ENCODE measurements at regions not wholly inside any gene's neighbourhood (a gene's known extent, or its start where the extent isn't known, plus 50 kb on each side); places are given as distances from the start of the nearest gene placed in this dataset.
A peak's percentile ranks its signal among the peaks of the same experiment; 100 is the strongest.

DNA sequence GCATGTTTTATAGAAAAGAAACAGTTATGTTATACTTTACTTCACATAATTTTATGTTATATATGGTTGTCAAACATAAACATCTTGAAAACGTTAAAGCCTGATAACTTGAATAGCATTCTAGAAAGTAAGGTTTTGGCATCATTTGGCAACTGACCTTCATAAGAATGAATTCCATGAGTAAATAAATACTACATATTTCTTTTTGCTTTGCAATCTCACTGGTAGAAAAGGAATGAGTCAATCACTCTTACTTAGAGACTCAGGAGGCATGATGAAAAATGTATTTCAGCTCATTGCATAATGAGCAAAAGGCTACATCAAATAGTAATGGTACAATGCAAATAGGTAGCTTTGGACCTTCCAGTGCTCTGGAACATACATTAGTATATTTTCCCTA is 1381.9 kb downstream of the EFNB2 start:
- Histone ChIP-seq H3K27me3 (ENCODE audit: control insufficient read depth, insufficient read depth, low read length) (no peaks in the 10 kb centered on the region), H3K27ac (ENCODE audit: low read depth, low read length) (no peak overlapping the region), H3K36me3 (ENCODE audit: control insufficient read depth, insufficient read depth, low read length) (no peaks in the 10 kb centered on the region), H3K4me3 (ENCODE audit: low read depth, low read length) (no peak overlapping the region), H3K4me1 (ENCODE audit: control insufficient read depth, insufficient read depth, low read length) (no peaks in the 10 kb centered on the region), H3K9me3 (ENCODE audit: control insufficient read depth, insufficient read depth, low read length) (no peaks in the 10 kb centered on the region)
- no CpG with 5 or more reads among the region's 1 CpG for WGBS (ENCODE audit: insufficient coverage)
- DNase-seq (ENCODE audit: low read depth in 4 of 6, low spot score in 6 of 6) = no peak

DNA sequence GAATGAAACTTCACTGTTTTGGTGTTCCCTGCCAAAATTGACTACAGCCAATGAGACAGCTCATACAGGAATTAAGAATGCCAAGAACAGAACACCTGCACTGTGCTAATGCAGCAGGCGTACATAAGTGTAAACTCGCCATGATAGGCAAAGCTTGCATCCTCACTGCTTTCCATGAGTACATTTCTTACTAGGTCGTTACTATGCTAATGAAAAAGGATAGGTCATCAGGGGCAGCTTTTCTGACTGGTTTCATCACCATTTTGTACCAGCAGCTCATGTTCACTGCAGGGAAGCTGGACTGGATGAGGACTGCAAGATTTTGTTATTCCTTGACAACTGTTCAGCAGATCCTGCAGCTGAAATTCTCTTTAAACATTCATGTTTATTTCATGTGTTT is 1383.8 kb downstream of the EFNB2 start:
- Histone ChIP-seq H3K36me3 (ENCODE audit: control insufficient read depth, insufficient read depth, low read length) (no peaks in the 10 kb centered on the region), H3K27me3 (ENCODE audit: control insufficient read depth, insufficient read depth, low read length) (no peaks in the 10 kb centered on the region), H3K4me3 (ENCODE audit: low read depth, low read length) (no peak overlapping the region), H3K27ac (ENCODE audit: low read depth, low read length) (no peak overlapping the region), H3K9me3 (ENCODE audit: control insufficient read depth, insufficient read depth, low read length) (no peaks in the 10 kb centered on the region), H3K4me1 (ENCODE audit: control insufficient read depth, insufficient read depth, low read length) (no peaks in the 10 kb centered on the region)
- WGBS (ENCODE audit: insufficient coverage) = 80% methylated on average over 1 of the region's 3 CpGs
- DNase-seq (ENCODE audit: low read depth in 4 of 6, low spot score in 6 of 6) = peak in 1 of 6 donors; percentile 50

DNA sequence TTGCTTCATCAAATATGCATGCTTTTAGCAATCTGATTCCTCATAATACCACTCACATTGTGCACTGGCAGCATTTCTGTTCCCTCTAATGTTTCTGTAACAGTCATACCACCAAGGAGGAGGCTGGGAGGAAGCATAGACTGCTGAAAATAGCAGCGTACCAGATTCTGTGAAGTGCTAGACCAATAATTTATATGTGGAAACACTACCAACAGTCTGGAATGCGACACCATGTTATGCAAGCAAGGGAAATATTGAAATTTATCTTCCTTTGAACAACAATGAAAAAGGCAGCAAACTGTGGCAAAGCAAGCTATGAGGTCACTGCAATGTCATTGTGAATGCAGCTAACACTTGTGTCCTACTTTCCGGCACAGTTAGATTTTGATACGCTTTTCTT is 1388.0 kb downstream of the EFNB2 start:
- no CpG with 5 or more reads among the region's 4 CpGs for WGBS (ENCODE audit: insufficient coverage)
- no peak overlapping the region for H3K27ac ChIP-seq (ENCODE audit: low read depth, low read length)
- peak in 1 of 6 donors; percentile 40 for DNase-seq (ENCODE audit: low read depth in 4 of 6, low spot score in 6 of 6)
- no peak overlapping the region for H3K4me3 ChIP-seq (ENCODE audit: low read depth, low read length)
- no peaks in the 10 kb centered on the region for H3K27me3 ChIP-seq (ENCODE audit: control insufficient read depth, insufficient read depth, low read length)
- H3K36me3 ChIP-seq (ENCODE audit: control insufficient read depth, insufficient read depth, low read length) = no peaks in the 10 kb centered on the region
- no peaks in the 10 kb centered on the region for H3K9me3 ChIP-seq (ENCODE audit: control insufficient read depth, insufficient read depth, low read length)
- H3K4me1 ChIP-seq (ENCODE audit: control insufficient read depth, insufficient read depth, low read length) = no peaks in the 10 kb centered on the region

DNA sequence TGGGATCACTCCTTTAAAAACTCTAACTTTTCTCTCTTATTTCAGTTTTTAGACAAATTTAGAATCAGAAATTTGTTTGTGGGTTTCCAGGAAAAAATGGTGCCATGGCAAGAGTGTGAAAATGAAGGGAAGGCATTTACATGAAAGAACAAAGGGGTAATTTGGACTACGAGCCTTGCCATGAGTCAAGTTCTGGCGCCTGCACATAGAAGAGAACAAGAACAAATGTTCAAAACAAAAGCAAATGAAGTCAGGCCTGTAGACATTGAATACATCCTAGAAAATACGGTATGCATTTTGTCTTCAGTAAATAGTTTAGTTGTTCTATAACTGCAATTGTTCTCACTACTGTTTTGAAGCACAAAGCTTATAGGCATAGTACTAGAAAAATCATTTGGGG is 1390.5 kb downstream of the EFNB2 start:
- WGBS (ENCODE audit: insufficient coverage) = no CpG with 5 or more reads among the region's 3 CpGs

DNA sequence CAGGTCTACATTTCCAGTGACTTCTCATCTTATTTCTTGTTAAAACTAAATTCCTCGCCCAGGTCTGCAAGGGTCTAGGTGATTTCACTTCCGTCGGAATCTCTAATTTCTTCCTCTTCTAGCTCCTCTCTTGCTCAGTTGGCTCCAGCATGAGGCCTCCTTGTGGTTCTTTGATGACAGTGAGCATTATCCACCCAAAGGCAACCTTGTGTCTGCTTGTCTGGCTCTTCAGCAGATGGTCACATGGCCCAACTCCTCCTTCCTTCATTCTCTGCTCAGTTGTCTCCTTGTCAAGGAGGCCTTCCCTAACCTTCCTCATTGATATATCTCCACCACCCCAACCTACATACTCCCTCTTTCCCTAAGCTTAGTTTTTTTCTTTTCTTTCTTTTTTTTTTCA is 1391.4 kb downstream of the EFNB2 start:
- Histone ChIP-seq H3K27ac (ENCODE audit: low read depth, low read length) (no peak overlapping the region), H3K27me3 (ENCODE audit: control insufficient read depth, insufficient read depth, low read length) (no peaks in the 10 kb centered on the region), H3K36me3 (ENCODE audit: control insufficient read depth, insufficient read depth, low read length) (no peaks in the 10 kb centered on the region), H3K4me1 (ENCODE audit: control insufficient read depth, insufficient read depth, low read length) (no peaks in the 10 kb centered on the region), H3K9me3 (ENCODE audit: control insufficient read depth, insufficient read depth, low read length) (no peaks in the 10 kb centered on the region), H3K4me3 (ENCODE audit: low read depth, low read length) (no peak overlapping the region)
- DNase-seq (ENCODE audit: low read depth in 4 of 6, low spot score in 6 of 6) = no peak
- 100% methylated on average over 3 of the region's 3 CpGs for WGBS (ENCODE audit: insufficient coverage)

More for the DNA sequence above, 1390.5 kb downstream of the EFNB2 start:
- no peak overlapping the region for H3K4me3 ChIP-seq (ENCODE audit: low read depth, low read length)
- no peaks in the 10 kb centered on the region for H3K27me3 ChIP-seq (ENCODE audit: control insufficient read depth, insufficient read depth, low read length)
- H3K4me1 ChIP-seq (ENCODE audit: control insufficient read depth, insufficient read depth, low read length) = no peaks in the 10 kb centered on the region
- H3K36me3 ChIP-seq (ENCODE audit: control insufficient read depth, insufficient read depth, low read length) = no peaks in the 10 kb centered on the region
- H3K9me3 ChIP-seq (ENCODE audit: control insufficient read depth, insufficient read depth, low read length) = no peaks in the 10 kb centered on the region
- H3K27ac ChIP-seq (ENCODE audit: low read depth, low read length) = no peak overlapping the region
- DNase-seq (ENCODE audit: low read depth in 4 of 6, low spot score in 6 of 6) = no peak

DNA sequence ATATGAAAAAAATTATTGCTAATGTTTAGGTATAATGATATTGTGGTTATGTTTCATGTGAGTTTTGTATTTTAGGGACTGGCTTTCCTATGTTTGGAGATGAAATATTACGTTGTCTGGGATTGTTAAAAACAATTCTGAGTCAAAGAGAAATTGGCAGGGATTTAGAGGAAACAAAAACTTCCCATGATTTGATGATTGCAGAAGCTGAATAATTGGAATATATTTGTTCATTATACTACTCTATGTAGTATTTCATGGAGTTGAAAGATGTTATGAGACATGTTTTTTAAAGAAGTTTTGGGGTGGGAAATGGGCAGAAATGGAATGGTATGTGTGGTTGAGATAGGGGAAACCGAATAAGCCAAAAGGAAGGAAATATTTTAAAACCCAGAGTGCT is 1392.9 kb downstream of the EFNB2 start:
- no peak for DNase-seq (ENCODE audit: low read depth in 4 of 6, low spot score in 6 of 6)
- H3K4me1 ChIP-seq (ENCODE audit: control insufficient read depth, insufficient read depth, low read length) = no peaks in the 10 kb centered on the region
- H3K4me3 ChIP-seq (ENCODE audit: low read depth, low read length) = no peak overlapping the region
- no peaks in the 10 kb centered on the region for H3K36me3 ChIP-seq (ENCODE audit: control insufficient read depth, insufficient read depth, low read length)
- H3K27ac ChIP-seq (ENCODE audit: low read depth, low read length) = no peak overlapping the region
- no peaks in the 10 kb centered on the region for H3K9me3 ChIP-seq (ENCODE audit: control insufficient read depth, insufficient read depth, low read length)
- no CpG with 5 or more reads among the region's 2 CpGs for WGBS (ENCODE audit: insufficient coverage)
- no peaks in the 10 kb centered on the region for H3K27me3 ChIP-seq (ENCODE audit: control insufficient read depth, insufficient read depth, low read length)

DNA sequence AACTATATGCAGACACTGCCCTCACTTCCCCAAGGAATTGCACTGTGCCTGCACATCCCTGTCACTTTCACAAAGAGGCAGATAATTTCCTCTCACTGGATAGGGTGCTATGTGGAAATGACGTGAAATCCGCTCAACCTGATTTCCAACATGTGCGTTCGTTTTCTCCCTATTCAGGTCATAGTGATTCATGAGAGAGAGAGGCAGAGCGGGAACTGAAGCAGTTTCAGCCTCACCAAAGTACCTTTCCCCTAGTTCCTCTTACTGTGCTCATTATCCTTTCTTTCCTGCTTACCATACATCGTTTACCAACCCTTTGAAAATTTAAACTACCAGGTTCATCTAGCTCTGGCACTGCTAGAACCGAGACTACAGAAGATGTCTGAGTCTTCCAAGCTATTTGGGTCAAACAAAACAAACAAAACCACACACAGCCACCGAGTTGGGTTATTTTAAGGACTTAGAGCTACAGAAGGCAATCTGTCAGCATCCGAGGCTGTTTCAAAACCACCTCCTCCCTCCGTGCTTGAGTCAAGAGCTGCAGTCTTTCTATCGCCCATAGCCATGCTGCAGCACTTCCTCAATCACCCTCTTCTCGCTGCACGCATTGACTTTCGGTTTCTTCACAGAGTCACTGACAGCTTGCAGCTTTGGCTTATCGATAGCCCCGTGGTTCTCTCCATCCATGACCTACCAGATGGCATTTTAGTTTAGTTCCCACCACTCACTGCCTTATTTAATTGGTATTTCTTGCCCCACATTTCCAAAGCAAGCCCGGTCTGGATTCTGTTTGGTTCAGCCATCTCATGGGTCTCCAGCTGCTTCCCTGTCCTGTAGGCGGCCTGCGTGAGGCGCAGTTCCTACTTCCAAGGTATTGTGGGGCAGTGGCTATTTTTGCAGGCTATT is 1395.8 kb downstream of the EFNB2 start:
- peak in 1 of 6 donors; percentile 17 for DNase-seq (ENCODE audit: low read depth in 4 of 6, low spot score in 6 of 6)
- peak overlapping the region; percentile 17 for H3K4me3 ChIP-seq (ENCODE audit: low read depth, low read length)
- 81% methylated on average over 12 of the region's 20 CpGs for WGBS (ENCODE audit: insufficient coverage)
- H3K4me1 ChIP-seq (ENCODE audit: control insufficient read depth, insufficient read depth, low read length) = no peaks in the 10 kb centered on the region
- no peaks in the 10 kb centered on the region for H3K36me3 ChIP-seq (ENCODE audit: control insufficient read depth, insufficient read depth, low read length)
- no peaks in the 10 kb centered on the region for H3K27me3 ChIP-seq (ENCODE audit: control insufficient read depth, insufficient read depth, low read length)
- no peaks in the 10 kb centered on the region for H3K9me3 ChIP-seq (ENCODE audit: control insufficient read depth, insufficient read depth, low read length)
- no peak overlapping the region for H3K27ac ChIP-seq (ENCODE audit: low read depth, low read length)

DNA sequence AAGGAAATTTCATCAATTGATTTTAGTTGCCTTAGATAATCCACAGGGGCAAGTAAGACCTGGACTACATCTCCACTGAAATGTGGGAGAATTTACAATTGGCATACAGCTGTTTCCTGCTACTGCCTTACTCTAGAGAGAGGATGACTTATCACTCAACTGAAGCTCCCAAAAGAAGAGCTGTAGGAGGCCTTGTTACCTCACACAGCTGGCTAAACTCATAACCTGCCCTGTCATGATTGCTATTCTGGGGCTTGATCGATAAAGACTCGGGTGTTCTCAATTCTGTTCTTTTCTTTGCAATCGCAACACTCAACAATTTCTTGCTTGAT is 1396.4 kb downstream of the EFNB2 start:
- Histone ChIP-seq H3K27ac (ENCODE audit: low read depth, low read length) (no peak overlapping the region), H3K9me3 (ENCODE audit: control insufficient read depth, insufficient read depth, low read length) (no peaks in the 10 kb centered on the region), H3K36me3 (ENCODE audit: control insufficient read depth, insufficient read depth, low read length) (no peaks in the 10 kb centered on the region), H3K4me1 (ENCODE audit: control insufficient read depth, insufficient read depth, low read length) (no peaks in the 10 kb centered on the region), H3K27me3 (ENCODE audit: control insufficient read depth, insufficient read depth, low read length) (no peaks in the 10 kb centered on the region), H3K4me3 (ENCODE audit: low read depth, low read length) (no peak overlapping the region)
- WGBS (ENCODE audit: insufficient coverage) = 81% methylated on average over 2 of the region's 3 CpGs
- no peak for DNase-seq (ENCODE audit: low read depth in 4 of 6, low spot score in 6 of 6)

DNA sequence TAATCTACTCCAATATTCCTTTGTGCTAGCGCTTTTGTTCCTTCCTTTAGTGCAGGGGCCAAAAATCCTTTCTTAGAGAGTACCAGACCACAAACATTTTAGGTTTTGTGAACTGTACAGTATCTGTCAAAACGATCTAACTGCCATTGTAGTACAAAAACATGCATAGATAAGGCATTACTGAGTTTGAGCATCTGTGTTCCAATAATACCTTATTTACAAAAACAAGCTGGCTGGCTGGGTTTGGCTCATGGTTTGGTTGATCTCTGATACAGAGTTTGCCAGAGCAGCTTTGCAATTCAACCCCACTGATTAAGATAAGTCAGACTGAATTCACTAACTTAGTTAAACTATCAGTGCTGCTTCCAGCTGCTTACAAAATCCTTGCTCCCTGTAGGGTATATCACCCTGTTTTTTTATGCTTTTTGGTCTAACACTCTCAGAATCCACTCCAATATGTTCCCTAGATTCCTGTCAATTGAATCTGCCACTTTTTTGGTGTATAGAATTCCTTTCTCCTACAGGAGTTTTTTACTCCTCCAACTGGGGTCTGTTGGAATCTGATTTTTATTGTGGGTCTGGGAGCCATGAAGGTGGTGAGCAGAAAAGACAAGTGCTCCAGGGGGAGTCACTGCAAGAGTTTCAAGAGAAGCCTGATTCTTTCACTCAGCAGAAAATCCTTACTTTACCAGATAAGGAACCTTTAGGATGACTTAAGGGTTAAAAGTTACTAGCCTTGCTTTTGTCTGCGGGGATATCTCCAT is 1399.4 kb downstream of the EFNB2 start:
- no peaks in the 10 kb centered on the region for H3K4me1 ChIP-seq (ENCODE audit: control insufficient read depth, insufficient read depth, low read length)
- H3K4me3 ChIP-seq (ENCODE audit: low read depth, low read length) = no peak overlapping the region
- no CpG with 5 or more reads among the region's 3 CpGs for WGBS (ENCODE audit: insufficient coverage)
- peak in 1 of 6 donors; percentile 66 for DNase-seq (ENCODE audit: low read depth in 4 of 6, low spot score in 6 of 6)
- no peaks in the 10 kb centered on the region for H3K9me3 ChIP-seq (ENCODE audit: control insufficient read depth, insufficient read depth, low read length)
- no peaks in the 10 kb centered on the region for H3K27me3 ChIP-seq (ENCODE audit: control insufficient read depth, insufficient read depth, low read length)
- H3K36me3 ChIP-seq (ENCODE audit: control insufficient read depth, insufficient read depth, low read length) = no peaks in the 10 kb centered on the region
- no peak overlapping the region for H3K27ac ChIP-seq (ENCODE audit: low read depth, low read length)

DNA sequence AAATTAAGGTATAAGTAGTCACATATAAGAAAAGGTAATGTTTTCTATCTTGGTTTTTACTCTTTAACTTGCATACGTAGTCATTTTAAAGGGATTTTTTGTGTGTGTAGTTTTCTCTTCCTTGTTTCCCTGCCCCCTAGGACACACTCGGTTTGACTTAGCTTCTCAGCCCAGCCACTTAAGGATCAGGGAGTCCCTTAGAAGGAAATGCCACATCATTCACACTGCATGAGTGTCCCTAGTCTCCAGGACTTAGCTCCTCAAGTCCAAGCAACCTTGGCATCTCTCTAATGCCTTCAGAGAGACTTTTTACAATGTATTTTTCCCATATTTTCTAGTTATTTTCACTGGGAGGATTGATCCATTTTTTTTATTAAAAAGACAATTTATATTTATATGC is 1407.7 kb downstream of the EFNB2 start:
- 86% methylated on average over 1 of the region's 2 CpGs for WGBS (ENCODE audit: insufficient coverage)
- no peaks in the 10 kb centered on the region for H3K36me3 ChIP-seq (ENCODE audit: control insufficient read depth, insufficient read depth, low read length)
- no peak for DNase-seq (ENCODE audit: low read depth in 4 of 6, low spot score in 6 of 6)
- H3K4me1 ChIP-seq (ENCODE audit: control insufficient read depth, insufficient read depth, low read length) = no peaks in the 10 kb centered on the region
- H3K4me3 ChIP-seq (ENCODE audit: low read depth, low read length) = no peak overlapping the region
- no peak overlapping the region for H3K27ac ChIP-seq (ENCODE audit: low read depth, low read length)
- H3K9me3 ChIP-seq (ENCODE audit: control insufficient read depth, insufficient read depth, low read length) = no peaks in the 10 kb centered on the region
- H3K27me3 ChIP-seq (ENCODE audit: control insufficient read depth, insufficient read depth, low read length) = no peaks in the 10 kb centered on the region
